H1 (cell line): ENCODE measurements at regions not wholly inside any gene's neighbourhood (a gene's known extent, or its start where the extent isn't known, plus 50 kb on each side); places are given as distances from the start of the nearest gene placed in this dataset.

Experiments used
- CTCF ChIA-PET: fragments of 300-600 bp; sonication (Branson Sonifier 250); formaldehyde crosslinking; loops from one replicate; lab custom pipeline; 2021; ENCODE audit not compliant: partially characterized antibody; lab: Charles Lee
- POLR2A ChIA-PET: fragments of 300-600 bp; sonication (Branson Sonifier 250); formaldehyde crosslinking; loops from one replicate; lab custom pipeline; 2021; ENCODE audit warnings: inconsistent platforms; ENCODE audit not compliant: partially characterized antibody; lab: Charles Lee
- DNase-seq, 2 experiments: peaks; one replicate each; pipeline versions ENCODE4 v3.0.0 to v3.0.0-alpha.2; 2010 to 2022; ENCODE audit warnings: low spot score in 2 of 2, low read depth in 1 of 2, mixed read lengths in 1 of 2
- FAIRE-seq: peaks from 2 replicates; lab custom pipeline; 2011; peaks lifted over from hg19 to GRCh38; lab: Jason Lieb, UNC
- H2AFZ ChIP-seq: 2 replicates; pipeline ENCODE4 v1.8.1; 2012; ENCODE audit warnings: low read length, inconsistent platforms
- H2AK5ac ChIP-seq: 2 replicates; pipeline ENCODE4 v1.6.1; 2013; ENCODE audit warnings: low read depth, low read length
- H2BK120ac ChIP-seq: replicated peaks from 2 replicates; pipeline ENCODE3; 2013; ENCODE audit warnings: low read depth, low read length, inconsistent platforms
- H2BK12ac ChIP-seq: 2 replicates; pipeline ENCODE4 v1.6.1; 2013; ENCODE audit warnings: low read depth, low read length
- H2BK15ac ChIP-seq: 2 replicates; pipeline ENCODE4 v1.6.1; 2013; ENCODE audit warnings: low read length
- H2BK20ac ChIP-seq: 2 replicates; pipeline ENCODE4 v1.6.1; 2013; ENCODE audit warnings: low read length
- H2BK5ac ChIP-seq: 2 replicates; pipeline ENCODE4 v1.6.1; 2013; ENCODE audit warnings: low read depth, low read length
- H3K14ac ChIP-seq: 2 replicates; pipeline ENCODE4 v1.6.1; 2013; ENCODE audit warnings: inconsistent platforms; ENCODE audit not compliant: insufficient read length
- H3K18ac ChIP-seq: 2 replicates; pipeline ENCODE4 v1.6.1; 2013; ENCODE audit warnings: low read length; ENCODE audit errors: extremely low read depth
- H3K23ac ChIP-seq: 2 replicates; pipeline ENCODE4 v1.6.1; 2013; ENCODE audit warnings: inconsistent platforms; ENCODE audit not compliant: insufficient read length
- H3K23me2 ChIP-seq: 2 replicates; pipeline ENCODE4 v1.6.1; 2013; ENCODE audit warnings: low read depth, low read length
- H3K27ac ChIP-seq: 2 replicates; pipeline ENCODE4 v1.6.1; 2011; ENCODE audit warnings: low read depth, low read length, inconsistent platforms
- H3K27me3 ChIP-seq, 4 experiments: replicated peaks in 1 of 4; 1 replicate in 1 of 4; 2 replicates in 3 of 4; pipeline versions ENCODE4 v1.6.1 to v1.8.1; 2011 to 2013; ENCODE audit warnings: low read length in 3 of 4, mild to moderate bottlenecking in 3 of 4, inconsistent platforms in 2 of 4, mixed read lengths in 2 of 4, moderate library complexity in 1 of 4; ENCODE audit not compliant: control insufficient read depth in 3 of 4, insufficient read depth in 3 of 4; ENCODE audit errors: extremely low read depth in 1 of 4
- H3K36me3 ChIP-seq, 4 experiments: 2 replicates each; pipeline versions ENCODE4 v1.6.1 to v1.8.1; 2011 to 2013; ENCODE audit warnings: mild to moderate bottlenecking in 4 of 4, low read length in 3 of 4, moderate library complexity in 2 of 4, control low read depth in 1 of 4, inconsistent platforms in 1 of 4; ENCODE audit not compliant: insufficient read depth in 4 of 4, control insufficient read depth in 2 of 4
- H3K4ac ChIP-seq: replicated peaks from 2 replicates; pipeline ENCODE3; 2013; ENCODE audit warnings: low read length, low read depth, mixed read lengths, inconsistent platforms; ENCODE audit not compliant: insufficient read length
- H3K4me1 ChIP-seq, 4 experiments: replicated peaks in 1 of 4; 1 replicate in 1 of 4; 2 replicates in 3 of 4; pipeline versions ENCODE4 v1.6.1 to v1.8.1; 2011 to 2013; ENCODE audit warnings: low read length in 3 of 4, inconsistent platforms in 2 of 4, mixed read lengths in 1 of 4; ENCODE audit not compliant: insufficient read depth in 4 of 4, control insufficient read depth in 3 of 4
- H3K4me2 ChIP-seq, 2 experiments: 2 replicates each; pipeline versions ENCODE4 v1.6.1 to v1.8.1; 2011 to 2013; ENCODE audit warnings: low read depth in 2 of 2, low read length in 2 of 2, control low read depth in 1 of 2, inconsistent platforms in 1 of 2, mild to moderate bottlenecking in 1 of 2; ENCODE audit not compliant: insufficient read depth in 1 of 2
- H3K4me3 ChIP-seq, 4 experiments: fragments of 200-600, 300-600 bp in 1 of 4; sonication (generic), shearing (Covaris generic), sonication (Bioruptor Twin) in 1 of 4; 2 replicates each; pipeline versions ENCODE4 v1.5.1 to v1.8.1; 2011 to 2016; ENCODE audit warnings: low read length in 4 of 4, low read depth in 3 of 4, control low read depth in 2 of 4, inconsistent platforms in 2 of 4, mild to moderate bottlenecking in 2 of 4, mixed read lengths in 1 of 4, moderate library complexity in 1 of 4; ENCODE audit not compliant: insufficient read depth in 2 of 4; ENCODE audit errors: extremely low read depth in 1 of 4
- H3K56ac ChIP-seq: replicated peaks from 2 replicates; pipeline ENCODE3; 2013; ENCODE audit warnings: low read depth, mild to moderate bottlenecking, mixed read lengths, low read length, inconsistent platforms; ENCODE audit not compliant: insufficient read length
- H3K79me1 ChIP-seq: 2 replicates; pipeline ENCODE4 v1.6.1; 2013; ENCODE audit warnings: low read depth, low read length, control low read depth
- H3K79me2 ChIP-seq, 2 experiments: 2 replicates each; pipeline versions ENCODE4 v1.6.1 to v1.8.1; 2012 to 2013; ENCODE audit warnings: low read length in 2 of 2, mild to moderate bottlenecking in 2 of 2, inconsistent platforms in 1 of 2; ENCODE audit not compliant: insufficient read depth in 2 of 2, control insufficient read depth in 1 of 2
- H3K9ac ChIP-seq, 4 experiments: replicated peaks in 1 of 4; 1 replicate in 1 of 4; 2 replicates in 3 of 4; pipeline versions ENCODE4 v1.6.1 to v1.8.1; 2011 to 2013; ENCODE audit warnings: low read depth in 3 of 4, low read length in 3 of 4, control low read depth in 2 of 4, mild to moderate bottlenecking in 2 of 4, moderate library complexity in 2 of 4, inconsistent platforms in 1 of 4; ENCODE audit errors: extremely low read depth in 1 of 4
- H3K9me3 ChIP-seq, 2 experiments: 2 replicates each; pipeline versions ENCODE4 v1.6.1 to v1.8.1; 2012 to 2013; ENCODE audit warnings: mild to moderate bottlenecking in 2 of 2, moderate library complexity in 2 of 2, control low read depth in 1 of 2, inconsistent platforms in 1 of 2, low read depth in 1 of 2, low read length in 1 of 2, mixed read lengths in 1 of 2; ENCODE audit not compliant: insufficient read depth in 2 of 2
- H4K20me1 ChIP-seq, 2 experiments: replicated peaks in 1 of 2; 2 replicates each; pipeline versions ENCODE3 to v1.8.1; 2011 to 2013; ENCODE audit warnings: inconsistent platforms in 2 of 2, low read length in 2 of 2, mild to moderate bottlenecking in 1 of 2; ENCODE audit not compliant: insufficient read depth in 2 of 2, control insufficient read depth in 1 of 2
- H4K5ac ChIP-seq: 2 replicates; pipeline ENCODE4 v1.6.1; 2013; ENCODE audit warnings: low read length, low read depth, mixed read lengths, inconsistent platforms; ENCODE audit not compliant: insufficient read length
- H4K8ac ChIP-seq: 2 replicates; pipeline ENCODE4 v1.8.0; 2013; ENCODE audit warnings: mild to moderate bottlenecking, moderate library complexity, low read length, inconsistent platforms; ENCODE audit not compliant: insufficient read depth; ENCODE audit errors: extremely low read depth
- H4K91ac ChIP-seq: replicated peaks from 2 replicates; pipeline ENCODE3; 2013; ENCODE audit warnings: low read length, mixed read lengths, inconsistent platforms; ENCODE audit not compliant: insufficient read length
- CEBPB ChIP-seq: IDR thresholded peaks from 2 replicates; pipeline ENCODE4 v1.6.1; 2012; ENCODE audit warnings: low read depth, low read length
- CREB1 ChIP-seq: IDR thresholded peaks from 2 replicates; pipeline ENCODE4 v1.6.1; 2012; ENCODE audit warnings: inconsistent platforms
- GABPA ChIP-seq: IDR thresholded peaks from 2 replicates; pipeline ENCODE4 v1.6.1; 2011; ENCODE audit warnings: mild to moderate bottlenecking, low read length, moderate library complexity, borderline replicate concordance; ENCODE audit not compliant: insufficient read depth
- PHF8 ChIP-seq: fragments of 200-600 bp; sonication (generic); conservative IDR thresholded peaks from 2 replicates; pipeline ENCODE4 v1.7.1; 2012; ENCODE audit warnings: low read depth, mild to moderate bottlenecking, inconsistent platforms, low read length, moderate library complexity
- RAD21 ChIP-seq, 2 experiments: IDR thresholded peaks in 1 of 2; conservative IDR thresholded peaks in 1 of 2; 2 replicates each; pipeline ENCODE4 v1.6.1; 2011; ENCODE audit warnings: low read depth in 2 of 2, low read length in 2 of 2, improper control_type of control experiment in 1 of 2, inconsistent platforms in 1 of 2, mild to moderate bottlenecking in 1 of 2, moderate library complexity in 1 of 2
- RNF2 ChIP-seq: fragments of 200-900, 300-1000 bp; sonication (generic); IDR thresholded peaks from 2 replicates; pipeline ENCODE4 v1.7.1; 2016; ENCODE audit warnings: borderline replicate concordance, low read depth, mild to moderate bottlenecking, antibody characterized with exemption, low read length; ENCODE audit not compliant: poor library complexity, severe bottlenecking; ENCODE audit errors: missing control alignments
- SIRT6 ChIP-seq: IDR thresholded peaks from one replicate; pipeline ENCODE4 v1.7.1; 2012; ENCODE audit warnings: low read length, inconsistent platforms
- SIX5 ChIP-seq: IDR thresholded peaks from 2 replicates; pipeline ENCODE4 v1.6.1; 2011; ENCODE audit warnings: mild to moderate bottlenecking, low read depth, low read length
- ZNF274 ChIP-seq: IDR thresholded peaks from 2 replicates; pipeline ENCODE4 v1.7.0; 2012; ENCODE audit warnings: low read length, borderline replicate concordance; ENCODE audit errors: extremely low read depth
- WGBS, 2 experiments: shearing (Covaris generic) in 1 of 2; methylation state at CpG; one replicate each; pipeline versions ENCODE4 v1.1.6 to v1.1.7; 2013 to 2015; ENCODE audit warnings: low lambda C conversion rate in 2 of 2, mixed read lengths in 2 of 2, inconsistent platforms in 1 of 2, low coverage in 1 of 2, missing lambda C conversion rate in 1 of 2; ENCODE audit not compliant: insufficient replicate concordance in 2 of 2, insufficient coverage in 1 of 2, insufficient read length in 1 of 2; ENCODE audit errors: extremely low coverage in 1 of 2, missing lambda C conversion rate in 1 of 2; 5-methylcytosine and 5-hydroxymethylcytosine counted together
- TF ChIP-seq, protein P1 (sequence below), 3 experiments: IDR thresholded peaks; 1 replicate in 2 of 3; 2 replicates in 1 of 3; pipeline versions ENCODE4 v1.5.1 to v1.6.1; 2011; ENCODE audit warnings: low read length in 3 of 3, mild to moderate bottlenecking in 3 of 3, inconsistent platforms in 2 of 3, low read depth in 1 of 3, moderate library complexity in 1 of 3; ENCODE audit not compliant: insufficient read depth in 1 of 3; ENCODE audit errors: control extremely low read depth in 1 of 3
- TF ChIP-seq, protein P2 (sequence below): IDR thresholded peaks from 2 replicates; pipeline ENCODE4 v1.6.1; 2011; ENCODE audit warnings: low read length, improper control_type of control experiment

DNA sequence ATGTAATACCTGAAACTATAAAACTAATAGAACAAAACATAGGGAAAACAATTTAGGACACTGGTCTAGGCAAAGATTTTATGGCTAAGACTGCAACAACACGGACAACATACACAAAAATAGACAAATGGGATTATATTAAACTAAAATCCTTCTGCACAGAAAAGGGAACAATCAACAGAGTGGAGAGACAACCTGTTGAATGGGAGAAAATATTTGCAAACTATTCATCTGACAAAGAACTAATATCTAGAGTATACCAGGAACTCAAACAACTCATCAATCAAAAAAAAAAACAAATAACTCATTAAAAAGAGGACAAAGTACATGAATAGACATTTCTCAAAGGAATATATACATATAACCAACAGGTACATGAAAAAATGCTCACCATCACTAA is 174.5 kb downstream of the FNDC1 start:
- no peak overlapping the region for H2BK15ac ChIP-seq
- H4K5ac ChIP-seq = no peak overlapping the region
- no peak overlapping the region for H2BK20ac ChIP-seq
- no peak overlapping the region for H3K14ac ChIP-seq
- H3K79me2 ChIP-seq = no peaks in the 10 kb centered on the region
- no peak overlapping the region for H4K91ac ChIP-seq
- H2BK120ac ChIP-seq = no peak overlapping the region
- ChIA-PET CTCF (no interaction called here), POLR2A (no interaction called here)
- H3K18ac ChIP-seq = no peak overlapping the region
- H3K9me3 ChIP-seq = peaks cover 38 to 47% of the 10 kb centered on the region in 2 experiments
- no peak overlapping the region for H3K4me3 ChIP-seq
- no peak overlapping the region for H2BK5ac ChIP-seq
- H3K9ac ChIP-seq = no peak overlapping the region
- no peaks in the 10 kb centered on the region for H4K20me1 ChIP-seq
- no peaks in the 10 kb centered on the region for H3K36me3 ChIP-seq
- no peak overlapping the region for H3K4me2 ChIP-seq
- H3K23me2 ChIP-seq = no peaks in the 10 kb centered on the region
- DNase-seq = no peak
- no peaks in the 10 kb centered on the region for H3K27me3 ChIP-seq
- no peak overlapping the region for H3K23ac ChIP-seq
- H3K27ac ChIP-seq = no peak overlapping the region
- H3K4ac ChIP-seq = no peak overlapping the region
- H2BK12ac ChIP-seq = no peak overlapping the region
- no peaks in the 10 kb centered on the region for H3K4me1 ChIP-seq
- WGBS, 2 experiments = 56% methylated on average over 1 of the region's 1 CpG; no CpG with 5 or more reads in 1 of the 2 experiments
- no peaks in the 10 kb centered on the region for H3K79me1 ChIP-seq
- no peak overlapping the region for H4K8ac ChIP-seq
- no peak overlapping the region for H2AK5ac ChIP-seq
- no peak overlapping the region for H3K56ac ChIP-seq
- no peak overlapping the region for H2AFZ ChIP-seq
- FAIRE-seq = no peak
- TF ChIP-seq ZNF274 = no peak
- no peak for TF ChIP-seq RNF2
- TF ChIP-seq GABPA = no peak
- TF ChIP-seq RAD21 (IDR thresholded peaks at IDR 0.05 in 1 of 2, conservative IDR thresholded peaks at IDR 0.05 in 1 of 2; ENCODE audit: low read depth in 2 of 2, low read length in 2 of 2) = no peak
- no peak for TF ChIP-seq CEBPB
- no peak for TF ChIP-seq CREB1
- TF ChIP-seq, protein P1, sequence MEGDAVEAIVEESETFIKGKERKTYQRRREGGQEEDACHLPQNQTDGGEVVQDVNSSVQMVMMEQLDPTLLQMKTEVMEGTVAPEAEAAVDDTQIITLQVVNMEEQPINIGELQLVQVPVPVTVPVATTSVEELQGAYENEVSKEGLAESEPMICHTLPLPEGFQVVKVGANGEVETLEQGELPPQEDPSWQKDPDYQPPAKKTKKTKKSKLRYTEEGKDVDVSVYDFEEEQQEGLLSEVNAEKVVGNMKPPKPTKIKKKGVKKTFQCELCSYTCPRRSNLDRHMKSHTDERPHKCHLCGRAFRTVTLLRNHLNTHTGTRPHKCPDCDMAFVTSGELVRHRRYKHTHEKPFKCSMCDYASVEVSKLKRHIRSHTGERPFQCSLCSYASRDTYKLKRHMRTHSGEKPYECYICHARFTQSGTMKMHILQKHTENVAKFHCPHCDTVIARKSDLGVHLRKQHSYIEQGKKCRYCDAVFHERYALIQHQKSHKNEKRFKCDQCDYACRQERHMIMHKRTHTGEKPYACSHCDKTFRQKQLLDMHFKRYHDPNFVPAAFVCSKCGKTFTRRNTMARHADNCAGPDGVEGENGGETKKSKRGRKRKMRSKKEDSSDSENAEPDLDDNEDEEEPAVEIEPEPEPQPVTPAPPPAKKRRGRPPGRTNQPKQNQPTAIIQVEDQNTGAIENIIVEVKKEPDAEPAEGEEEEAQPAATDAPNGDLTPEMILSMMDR (IDR thresholded peaks at IDR 0.05; ENCODE audit: control extremely low read depth in 1 of 3, insufficient read depth in 1 of 3, low read depth in 1 of 3, low read length in 3 of 3) = no peak
- TF ChIP-seq, protein P2, sequence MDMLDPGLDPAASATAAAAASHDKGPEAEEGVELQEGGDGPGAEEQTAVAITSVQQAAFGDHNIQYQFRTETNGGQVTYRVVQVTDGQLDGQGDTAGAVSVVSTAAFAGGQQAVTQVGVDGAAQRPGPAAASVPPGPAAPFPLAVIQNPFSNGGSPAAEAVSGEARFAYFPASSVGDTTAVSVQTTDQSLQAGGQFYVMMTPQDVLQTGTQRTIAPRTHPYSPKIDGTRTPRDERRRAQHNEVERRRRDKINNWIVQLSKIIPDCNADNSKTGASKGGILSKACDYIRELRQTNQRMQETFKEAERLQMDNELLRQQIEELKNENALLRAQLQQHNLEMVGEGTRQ = no peak
- no peak for TF ChIP-seq PHF8
- TF ChIP-seq SIX5 = no peak
- TF ChIP-seq SIRT6 = no peak
